DOHH2 (cell line): ENCODE measurements at regions not wholly inside any gene's neighbourhood (a gene's known extent, or its start where the extent isn't known, plus 50 kb on each side); places are given as distances from the start of the nearest gene placed in this dataset.

ENCODE experiments used
- CTCF ChIP-seq: fragments of 200-600 bp; sonication (generic); IDR thresholded peaks from one replicate; pipeline ENCODE4 v1.5.1; 2014; ENCODE audit warnings: antibody characterized with exemption, mild to moderate bottlenecking, low read depth, low read length; ENCODE audit not compliant: poor library complexity, severe bottlenecking
- EZH2phosphoT487 ChIP-seq: fragments of 200-600 bp; sonication (generic); IDR thresholded peaks from 2 replicates; pipeline ENCODE4 v1.6.1; 2017; ENCODE audit warnings: borderline replicate concordance, mild to moderate bottlenecking, antibody characterized with exemption, low read length, moderate library complexity, mixed read lengths

GRCh38 chr6:50520326-50521266 lies 192.7 kb upstream of the TFAP2D start:
- TF ChIP-seq CTCF: no peak
- TF ChIP-seq EZH2phosphoT487: no peak
